A673 (cell line): ENCODE measurements at regions not wholly inside any gene's neighbourhood (a gene's known extent, or its start where the extent isn't known, plus 50 kb on each side); places are given as distances from the start of the nearest gene placed in this dataset.
"Not testable (repeated sequence)": the region's sequence is repeated elsewhere in the genome, so short reads cannot be mapped to it uniquely, and the experiment has no call there.

Experiments used
- CTCF ChIP-seq: fragments of 300-800, 200-600 bp; sonication (generic); conservative IDR thresholded peaks from 2 replicates; pipeline ENCODE4 v1.5.1; 2017; ENCODE audit warnings: low read depth, mild to moderate bottlenecking, antibody characterized with exemption, low read length, moderate library complexity, mixed read lengths
- EZH2 ChIP-seq: fragments of 200-600 bp; sonication (generic); IDR thresholded peaks from 2 replicates; pipeline ENCODE4 v1.6.1; 2017; ENCODE audit warnings: borderline replicate concordance, low read depth, mild to moderate bottlenecking, mixed read lengths, antibody characterized with exemption, low read length; ENCODE audit not compliant: poor library complexity, severe bottlenecking

- TF ChIP-seq CTCF, EZH2: not testable (repeated sequence)
Observed at GRCh38 chr21:6375776-6376175, 4145.6 kb upstream of the TPTE start.
